BLaER1 treated with 17β-estradiol and CSF1 and Interleukin-3, amounts not matched to agents 10 nM and 100 nM (cell line): ENCODE measurements at regions not wholly inside any gene's neighbourhood (a gene's known extent, or its start where the extent isn't known, plus 50 kb on each side); places are given as distances from the start of the nearest gene placed in this dataset.

Experiments
- H3K27ac ChIP-seq, 11 experiments: shearing (Covaris generic); formaldehyde crosslinking; 2 replicates each; pipeline ENCODE4 v1.8.1; 2022
- H3K27me3 ChIP-seq, 11 experiments: shearing (Covaris generic); formaldehyde crosslinking; 2 replicates each; pipeline ENCODE4 v1.8.1; 2022
- H3K36me3 ChIP-seq, 11 experiments: shearing (Covaris generic); formaldehyde crosslinking; 2 replicates each; pipeline ENCODE4 v1.8.1; 2022
- H3K4me1 ChIP-seq, 10 experiments: shearing (Covaris generic); formaldehyde crosslinking; 2 replicates each; pipeline ENCODE4 v1.8.1; 2022
- H3K4me2 ChIP-seq, 11 experiments: shearing (Covaris generic); formaldehyde crosslinking; 2 replicates each; pipeline ENCODE4 v1.8.1; 2022
- H3K4me3 ChIP-seq, 10 experiments: shearing (Covaris generic); formaldehyde crosslinking; 2 replicates each; pipeline ENCODE4 v1.8.1; 2022
- H3K9ac ChIP-seq, 11 experiments: shearing (Covaris generic); formaldehyde crosslinking; 2 replicates each; pipeline ENCODE4 v1.8.1; 2022
- H3K9me3 ChIP-seq, 11 experiments: shearing (Covaris generic); formaldehyde crosslinking; replicated peaks in 1 of 11; 2 replicates each; pipeline ENCODE4 v1.8.1; 2022
- H4K20me1 ChIP-seq, 11 experiments: shearing (Covaris generic); formaldehyde crosslinking; 2 replicates each; pipeline ENCODE4 v1.8.1; 2022
- Cebpa-rat ChIP-seq, 11 experiments: shearing (Covaris generic); IDR thresholded peaks; 2 replicates each; pipeline ENCODE4 v1.8.1; 2022

DNA sequence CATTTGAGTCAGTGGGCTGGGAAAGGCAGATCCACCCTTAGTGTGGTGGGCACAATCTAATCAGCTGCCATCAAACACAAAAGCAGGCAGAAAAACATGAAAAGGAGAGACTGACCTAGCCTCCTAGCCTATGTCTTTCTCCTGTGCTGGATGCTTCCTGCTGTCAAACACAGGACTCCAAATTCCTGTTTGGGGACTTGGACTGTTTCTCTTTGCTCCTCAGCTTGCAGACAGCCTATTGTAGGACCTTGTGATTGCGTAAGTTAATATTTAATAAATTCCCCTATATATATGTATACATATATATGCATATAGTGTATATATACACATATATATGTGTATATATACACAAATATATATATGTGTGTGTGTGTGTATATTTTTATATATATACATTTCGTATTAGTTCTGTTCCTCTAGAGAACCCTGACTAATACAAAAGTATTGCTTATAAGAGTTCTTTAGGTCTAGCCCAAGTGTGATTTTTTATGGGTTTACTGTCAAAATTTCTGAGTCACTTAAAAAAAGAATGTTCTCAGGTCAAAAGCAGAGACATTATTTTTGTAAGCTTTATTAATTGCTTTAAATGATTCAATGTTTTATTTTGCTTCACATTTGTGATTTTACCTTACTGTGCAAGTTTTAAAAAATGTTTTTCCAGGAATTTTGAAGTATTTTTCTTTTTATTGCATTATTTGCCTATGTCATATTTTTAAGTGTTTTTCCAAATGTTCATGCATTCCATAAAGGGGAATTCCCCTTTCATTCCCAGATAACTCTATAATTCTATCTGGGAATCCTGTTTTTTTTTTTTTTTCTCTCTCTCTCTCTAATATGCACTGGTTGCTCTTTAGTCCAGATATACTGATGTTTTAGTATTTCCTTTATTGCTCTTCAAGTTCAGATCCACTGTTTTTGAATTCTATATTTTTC, 92.1 kb upstream of the ADAMTS5 start:
- Histone ChIP-seq H3K4me1 (no peaks in the 10 kb centered on the region), H3K9me3 (peaks cover 0 to 28% (median 13%) of the 10 kb centered on the region in 11 experiments; a peak in 6 of 22 replicates)

DNA sequence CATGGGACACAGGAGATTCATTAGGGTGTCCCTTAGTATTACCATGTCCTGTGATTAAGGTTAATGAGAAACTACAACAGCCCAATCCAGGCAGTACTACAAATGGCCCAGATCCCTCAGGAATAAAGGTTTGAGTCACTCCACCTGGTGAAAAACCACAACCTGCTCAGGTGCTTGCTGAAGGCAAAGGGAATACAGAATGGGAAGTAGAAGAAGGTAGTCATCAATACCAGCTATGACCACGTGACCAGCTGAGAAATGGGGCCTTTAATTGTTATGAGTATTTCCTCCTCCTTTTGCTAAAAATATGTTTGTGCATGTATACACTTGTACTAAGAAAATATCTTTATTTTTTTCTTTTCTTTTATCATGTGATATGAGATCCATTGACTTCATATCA, 91.1 kb upstream of the ADAMTS5 start:
- no peak for TF ChIP-seq Cebpa-rat (IDR thresholded peaks at IDR 0.05)
- peaks cover 0 to 31% (median 6%) of the 10 kb centered on the region in 11 experiments; a peak in 6 of 22 replicates for H3K9me3 ChIP-seq
- H3K4me3 ChIP-seq: no peak overlapping the region
- no peaks in the 10 kb centered on the region for H3K36me3 ChIP-seq
- no peak overlapping the region for H3K9ac ChIP-seq
- no peaks in the 10 kb centered on the region for H4K20me1 ChIP-seq
- no peaks in the 10 kb centered on the region for H3K27me3 ChIP-seq
- H3K4me2 ChIP-seq: no peak overlapping the region
- no peaks in the 10 kb centered on the region for H3K4me1 ChIP-seq
- no peak overlapping the region for H3K27ac ChIP-seq

More for the DNA sequence above, 92.1 kb upstream of the ADAMTS5 start:
- Histone ChIP-seq H3K27ac (no peak overlapping the region), H3K4me2 (no peak overlapping the region), H3K27me3 (no peaks in the 10 kb centered on the region), H3K9ac (no peak overlapping the region), H3K4me3 (no peak overlapping the region), H3K36me3 (no peaks in the 10 kb centered on the region), H4K20me1 (no peaks in the 10 kb centered on the region)
- peak in 1 of 11 experiments; percentile 56; a peak in 2 of 22 replicates for TF ChIP-seq Cebpa-rat (IDR thresholded peaks at IDR 0.05)

DNA sequence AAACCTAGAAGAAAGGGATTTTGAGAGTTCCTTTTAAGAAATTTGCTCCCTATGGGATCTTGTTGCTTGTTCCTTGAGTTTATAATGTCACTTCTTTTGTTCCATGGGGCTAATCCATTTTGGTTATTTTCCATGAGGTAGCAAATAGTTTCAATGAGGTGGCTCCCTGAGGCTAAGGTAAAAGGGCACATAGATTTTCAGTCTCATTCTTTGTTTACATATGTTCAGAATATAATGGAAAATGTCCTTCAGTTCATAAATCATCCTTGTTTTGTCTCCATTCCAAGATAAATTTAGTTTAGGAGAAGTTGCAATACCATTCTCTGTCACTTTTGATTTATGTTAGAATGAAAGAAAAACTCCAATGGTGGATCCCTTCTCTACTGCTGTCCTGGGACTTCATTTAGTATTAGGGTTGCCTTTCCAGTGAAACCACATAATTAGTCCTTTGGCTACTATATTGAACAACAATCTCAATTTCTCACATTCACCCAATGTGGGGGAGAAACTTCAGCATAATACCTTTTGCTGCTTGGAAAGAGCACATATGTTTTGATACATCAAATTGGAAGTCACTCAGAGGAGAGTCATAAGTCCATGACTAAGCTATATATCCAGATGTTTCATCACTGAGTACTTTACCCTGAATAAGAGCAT, 80.9 kb upstream of the ADAMTS5 start:
- H3K4me2 ChIP-seq: no peak overlapping the region
- no peaks in the 10 kb centered on the region for H3K27me3 ChIP-seq
- no peak overlapping the region for H3K27ac ChIP-seq
- no peaks in the 10 kb centered on the region for H3K9me3 ChIP-seq
- no peaks in the 10 kb centered on the region for H3K4me1 ChIP-seq
- no peak overlapping the region for H3K4me3 ChIP-seq
- TF ChIP-seq Cebpa-rat (IDR thresholded peaks at IDR 0.05): no peak
- no peaks in the 10 kb centered on the region for H3K36me3 ChIP-seq
- no peak overlapping the region for H3K9ac ChIP-seq
- H4K20me1 ChIP-seq: no peaks in the 10 kb centered on the region

DNA sequence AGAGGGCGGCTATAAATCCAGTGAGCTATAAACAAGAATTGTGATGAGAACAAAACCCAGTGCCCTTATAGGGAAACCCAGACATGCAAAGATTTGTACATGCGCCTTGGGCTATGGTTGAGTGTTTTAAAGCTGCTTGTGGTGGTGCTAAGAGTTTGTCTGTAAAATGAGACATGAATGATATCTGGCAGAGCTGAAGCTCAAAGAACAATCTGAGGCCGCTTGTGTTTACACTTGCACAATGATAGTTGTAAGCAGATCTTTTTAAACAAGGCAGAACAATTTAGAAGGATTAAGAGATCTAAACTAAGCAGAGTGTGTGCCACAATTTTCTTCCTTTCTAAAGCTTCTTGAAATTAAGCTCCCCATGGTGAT, 80.4 kb upstream of the ADAMTS5 start:
- H3K27me3 ChIP-seq: no peaks in the 10 kb centered on the region
- no peaks in the 10 kb centered on the region for H4K20me1 ChIP-seq
- H3K9me3 ChIP-seq: no peaks in the 10 kb centered on the region
- TF ChIP-seq Cebpa-rat (IDR thresholded peaks at IDR 0.05): no peak
- H3K27ac ChIP-seq: no peak overlapping the region
- H3K9ac ChIP-seq: no peak overlapping the region
- no peaks in the 10 kb centered on the region for H3K4me1 ChIP-seq
- H3K36me3 ChIP-seq: no peaks in the 10 kb centered on the region
- no peak overlapping the region for H3K4me2 ChIP-seq
- no peak overlapping the region for H3K4me3 ChIP-seq

DNA sequence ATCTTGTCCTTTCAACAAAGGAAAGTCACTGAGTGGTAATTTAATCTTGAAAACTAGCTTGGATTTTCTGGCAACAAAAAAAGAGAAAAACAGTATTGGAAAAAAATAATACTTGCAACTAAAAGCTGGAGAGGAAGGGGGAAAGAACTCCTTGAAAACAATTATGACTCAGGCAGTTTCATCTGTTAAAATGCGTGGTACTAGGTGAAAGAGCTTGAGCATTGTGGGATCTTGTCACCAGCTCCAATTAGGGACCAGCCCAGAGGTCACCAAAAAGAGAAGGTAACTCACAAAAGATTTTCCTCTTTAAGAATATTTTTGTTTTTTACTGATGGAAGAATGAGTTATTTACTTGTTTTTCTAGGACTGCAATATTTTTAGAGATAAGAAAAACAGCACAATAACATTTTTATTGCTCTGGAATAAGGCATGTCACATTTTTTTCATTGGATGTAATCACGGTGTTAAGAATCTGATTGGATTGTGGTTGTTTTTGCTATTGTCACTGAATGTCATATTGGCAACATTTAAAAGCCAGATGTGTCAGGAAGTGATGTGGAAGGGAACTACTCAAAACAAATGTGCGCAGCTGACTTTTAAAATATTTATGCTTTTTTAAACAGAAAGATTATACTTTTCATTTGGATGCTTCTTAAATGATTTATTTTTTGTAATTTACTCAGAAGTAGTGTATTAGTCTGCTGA, 78.5 kb upstream of the ADAMTS5 start:
- Histone ChIP-seq H3K36me3 (no peaks in the 10 kb centered on the region), H4K20me1 (no peaks in the 10 kb centered on the region), H3K4me2 (no peak overlapping the region), H3K4me1 (no peaks in the 10 kb centered on the region), H3K27ac (no peak overlapping the region), H3K9ac (no peak overlapping the region), H3K4me3 (no peak overlapping the region), H3K9me3 (no peaks in the 10 kb centered on the region), H3K27me3 (no peaks in the 10 kb centered on the region)
- no peak for TF ChIP-seq Cebpa-rat (IDR thresholded peaks at IDR 0.05)

DNA sequence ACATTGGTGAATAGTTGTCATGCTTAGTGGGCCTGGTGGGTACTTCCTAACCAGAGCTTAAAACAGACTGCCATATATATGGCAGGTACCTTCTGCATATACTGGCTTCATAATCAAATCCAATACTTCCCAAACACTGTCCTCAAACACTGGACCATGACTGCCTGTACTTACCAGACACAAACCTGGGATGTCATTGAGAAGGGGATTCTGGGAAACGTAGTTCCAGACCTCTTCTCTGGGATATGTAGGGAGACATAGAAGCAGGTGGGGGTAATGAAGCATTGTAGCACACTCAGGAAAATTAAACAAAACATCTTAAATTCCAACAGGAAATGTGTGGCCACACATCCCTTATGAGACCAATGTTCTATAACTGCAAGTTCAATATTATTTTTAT, 76.5 kb upstream of the ADAMTS5 start:
- Histone ChIP-seq H3K27ac (no peak overlapping the region), H3K4me2 (no peak overlapping the region), H3K4me1 (no peaks in the 10 kb centered on the region), H3K9ac (no peak overlapping the region), H4K20me1 (no peaks in the 10 kb centered on the region), H3K9me3 (no peaks in the 10 kb centered on the region), H3K27me3 (no peaks in the 10 kb centered on the region), H3K4me3 (no peak overlapping the region), H3K36me3 (no peaks in the 10 kb centered on the region)
- TF ChIP-seq Cebpa-rat (IDR thresholded peaks at IDR 0.05): no peak

DNA sequence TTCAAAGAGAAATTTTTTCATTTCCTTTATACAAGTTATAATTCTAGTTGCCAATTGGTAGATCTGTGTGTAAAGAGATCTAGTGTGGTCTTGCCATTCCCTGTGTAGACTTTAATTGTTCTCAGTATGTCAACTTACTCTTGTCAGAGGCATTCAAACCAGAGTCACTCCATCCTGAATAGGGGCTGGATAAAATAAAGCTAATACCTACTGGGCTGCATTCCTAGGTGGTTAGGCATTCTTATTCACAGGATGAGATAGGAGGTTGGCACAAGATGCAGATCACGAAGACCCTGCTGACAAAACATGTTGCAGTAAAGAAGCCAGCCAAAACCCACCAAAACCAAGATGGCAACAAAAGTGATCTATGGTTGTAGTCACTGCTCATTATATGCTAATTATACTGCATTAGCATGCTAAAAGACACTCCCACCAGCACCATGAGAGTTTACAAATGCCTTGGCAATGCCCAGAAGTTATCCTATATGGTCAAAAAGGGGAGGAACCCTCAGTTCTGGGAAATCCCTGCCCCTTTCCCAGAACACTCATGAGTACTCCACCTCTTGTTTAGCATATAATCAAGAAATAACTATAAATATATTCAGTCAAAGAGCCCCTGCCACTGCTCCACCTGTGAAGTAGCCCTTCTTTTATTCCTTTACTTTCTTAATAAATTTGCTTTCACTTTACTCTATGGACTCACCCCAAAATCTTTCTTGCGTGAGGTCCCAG, 74.0 kb upstream of the ADAMTS5 start:
- no peak for TF ChIP-seq Cebpa-rat (IDR thresholded peaks at IDR 0.05)
- no peaks in the 10 kb centered on the region for H3K9me3 ChIP-seq
- no peak overlapping the region for H3K27ac ChIP-seq
- H4K20me1 ChIP-seq: no peaks in the 10 kb centered on the region
- H3K4me1 ChIP-seq: no peaks in the 10 kb centered on the region; a peak in 1 of 20 replicates
- H3K27me3 ChIP-seq: no peaks in the 10 kb centered on the region
- no peak overlapping the region for H3K4me2 ChIP-seq
- no peak overlapping the region for H3K9ac ChIP-seq
- H3K4me3 ChIP-seq: no peak overlapping the region
- no peaks in the 10 kb centered on the region for H3K36me3 ChIP-seq

DNA sequence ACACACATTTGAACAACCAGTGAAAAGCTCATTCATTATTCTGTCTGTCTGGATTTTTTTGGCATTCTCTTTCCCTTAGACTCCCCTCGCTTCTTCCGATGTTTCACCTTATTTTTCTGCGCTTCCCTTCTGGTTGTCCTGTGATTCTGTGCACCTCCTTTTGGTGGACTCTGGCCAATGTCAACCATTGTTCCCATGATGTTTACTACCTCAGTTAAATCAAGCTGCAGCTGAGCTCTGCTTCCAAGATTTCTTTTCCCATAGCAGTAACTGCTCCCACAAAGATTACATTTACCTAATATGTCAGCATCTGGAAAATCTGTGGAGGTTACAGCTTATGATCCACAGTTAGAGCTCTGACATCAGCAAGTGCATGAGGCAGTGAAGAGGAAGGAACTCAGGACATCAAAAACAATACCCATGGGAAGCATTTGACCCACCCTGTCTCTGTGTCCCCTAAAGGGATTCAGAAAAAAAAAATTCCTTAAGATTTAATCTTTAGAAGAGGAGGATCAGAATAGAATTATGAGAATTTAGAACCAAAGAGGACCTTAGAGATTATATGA, 69.9 kb upstream of the ADAMTS5 start:
- Histone ChIP-seq H3K4me3 (no peak overlapping the region), H3K27ac (no peak overlapping the region), H3K36me3 (no peaks in the 10 kb centered on the region), H3K27me3 (no peaks in the 10 kb centered on the region), H3K9ac (no peak overlapping the region), H3K4me2 (no peak overlapping the region), H3K9me3 (no peaks in the 10 kb centered on the region), H4K20me1 (no peaks in the 10 kb centered on the region), H3K4me1 (no peaks in the 10 kb centered on the region; a peak in 1 of 20 replicates)
- TF ChIP-seq Cebpa-rat (IDR thresholded peaks at IDR 0.05): no peak

DNA sequence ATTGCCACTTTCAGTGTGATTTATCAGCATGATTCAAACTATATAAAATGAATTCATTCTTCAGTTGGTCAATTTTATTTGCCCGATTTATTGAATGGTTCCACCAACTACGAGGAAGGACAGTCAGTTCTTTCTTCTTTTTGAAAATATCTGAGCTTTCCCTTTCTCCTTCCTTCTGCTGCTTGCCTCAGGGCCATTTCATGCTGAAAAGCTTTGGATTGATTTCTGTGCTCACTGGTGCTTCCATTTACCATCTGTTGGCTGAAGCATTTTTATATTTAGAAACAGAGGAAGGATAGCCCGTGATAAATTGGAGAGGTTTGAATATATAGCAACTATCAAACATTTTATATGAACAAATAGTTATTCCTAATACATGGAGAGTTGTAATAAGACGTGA, 68.9 kb upstream of the ADAMTS5 start:
- Histone ChIP-seq H3K4me3 (no peak overlapping the region), H3K27me3 (no peaks in the 10 kb centered on the region), H3K9ac (no peak overlapping the region), H3K4me2 (no peak overlapping the region), H3K27ac (no peak overlapping the region), H3K9me3 (no peaks in the 10 kb centered on the region), H3K36me3 (no peaks in the 10 kb centered on the region), H3K4me1 (no peaks in the 10 kb centered on the region; a peak in 1 of 20 replicates), H4K20me1 (no peaks in the 10 kb centered on the region)
- no peak for TF ChIP-seq Cebpa-rat (IDR thresholded peaks at IDR 0.05)
